ENCODE measurements at regions not wholly inside any gene's neighbourhood (a gene's known extent, or its start where the extent isn't known, plus 50 kb on each side); places are given as distances from the start of the nearest gene placed in this dataset.

- TF ChIP-seq CTCF (IDR thresholded peaks at IDR 0.05; ENCODE audit: poor library complexity, severe bottlenecking) = no peak
- H3K4me1 ChIP-seq (ENCODE audit: insufficient read depth, poor library complexity, severe bottlenecking) = no peaks in the 10 kb centered on the region
- no peaks in the 10 kb centered on the region for H3K36me3 ChIP-seq (ENCODE audit: low read depth)
- H3K9me3 ChIP-seq (ENCODE audit: severe bottlenecking) = no peaks in the 10 kb centered on the region
- no peak overlapping the region for H3K4me3 ChIP-seq (ENCODE audit: severe bottlenecking)
- ATAC-seq (ENCODE audit: low read depth) (no peak), DNase-seq (ENCODE audit: low spot score) (no peak)
- H3K27ac ChIP-seq (ENCODE audit: poor library complexity, severe bottlenecking) = no peak overlapping the region
- H3K27me3 ChIP-seq (ENCODE audit: insufficient read depth, poor library complexity, severe bottlenecking) = peaks cover 17% of the 10 kb centered on the region
These were observed 147.8 kb downstream of the SHOX2 start for GRCh38 chr3:157958457-157958856.

GRCh38 chr3:157956850-157957249, 149.4 kb downstream of the SHOX2 start:
- Histone ChIP-seq H3K36me3 (ENCODE audit: low read depth) (no peaks in the 10 kb centered on the region), H3K4me3 (ENCODE audit: severe bottlenecking) (no peak overlapping the region), H3K9me3 (ENCODE audit: severe bottlenecking) (no peaks in the 10 kb centered on the region), H3K27me3 (ENCODE audit: insufficient read depth, poor library complexity, severe bottlenecking) (peaks cover 17% of the 10 kb centered on the region), H3K4me1 (ENCODE audit: insufficient read depth, poor library complexity, severe bottlenecking) (no peaks in the 10 kb centered on the region), H3K27ac (ENCODE audit: poor library complexity, severe bottlenecking) (no peak overlapping the region)
- TF ChIP-seq CTCF (IDR thresholded peaks at IDR 0.05; ENCODE audit: poor library complexity, severe bottlenecking) = no peak
- ATAC-seq (ENCODE audit: low read depth) = no peak
- no peak for DNase-seq (ENCODE audit: low spot score)

- Histone ChIP-seq H3K36me3 (ENCODE audit: low read depth) (no peaks in the 10 kb centered on the region), H3K27ac (ENCODE audit: poor library complexity, severe bottlenecking) (no peak overlapping the region), H3K4me3 (ENCODE audit: severe bottlenecking) (no peak overlapping the region), H3K4me1 (ENCODE audit: insufficient read depth, poor library complexity, severe bottlenecking) (no peaks in the 10 kb centered on the region), H3K27me3 (ENCODE audit: insufficient read depth, poor library complexity, severe bottlenecking) (peaks cover 17% of the 10 kb centered on the region), H3K9me3 (ENCODE audit: severe bottlenecking) (no peaks in the 10 kb centered on the region)
- DNase-seq (ENCODE audit: low spot score) = no peak
- ATAC-seq (ENCODE audit: low read depth) = no peak
- no peak for TF ChIP-seq CTCF (IDR thresholded peaks at IDR 0.05; ENCODE audit: poor library complexity, severe bottlenecking)
These were observed 150.0 kb downstream of the SHOX2 start for GRCh38 chr3:157956176-157956575.

GRCh38 chr3:157953565-157953964, 152.7 kb downstream of the SHOX2 start:
- Histone ChIP-seq H3K27me3 (ENCODE audit: insufficient read depth, poor library complexity, severe bottlenecking) (peaks cover 8% of the 10 kb centered on the region), H3K27ac (ENCODE audit: poor library complexity, severe bottlenecking) (no peak overlapping the region), H3K9me3 (ENCODE audit: severe bottlenecking) (no peaks in the 10 kb centered on the region), H3K4me1 (ENCODE audit: insufficient read depth, poor library complexity, severe bottlenecking) (no peaks in the 10 kb centered on the region), H3K36me3 (ENCODE audit: low read depth) (no peaks in the 10 kb centered on the region), H3K4me3 (ENCODE audit: severe bottlenecking) (no peak overlapping the region)
- ATAC-seq (ENCODE audit: low read depth) (no peak), DNase-seq (ENCODE audit: low spot score) (no peak)
- no peak for TF ChIP-seq CTCF (IDR thresholded peaks at IDR 0.05; ENCODE audit: poor library complexity, severe bottlenecking)

- Histone ChIP-seq H3K4me1 (ENCODE audit: insufficient read depth, poor library complexity, severe bottlenecking) (no peaks in the 10 kb centered on the region), H3K9me3 (ENCODE audit: severe bottlenecking) (no peaks in the 10 kb centered on the region), H3K36me3 (ENCODE audit: low read depth) (no peaks in the 10 kb centered on the region), H3K27me3 (ENCODE audit: insufficient read depth, poor library complexity, severe bottlenecking) (no peaks in the 10 kb centered on the region), H3K4me3 (ENCODE audit: severe bottlenecking) (no peak overlapping the region), H3K27ac (ENCODE audit: poor library complexity, severe bottlenecking) (no peak overlapping the region)
- ATAC-seq (ENCODE audit: low read depth) (no peak), DNase-seq (ENCODE audit: low spot score) (no peak)
- no peak for TF ChIP-seq CTCF (IDR thresholded peaks at IDR 0.05; ENCODE audit: poor library complexity, severe bottlenecking)
These were observed 157.4 kb downstream of the SHOX2 start for GRCh38 chr3:157948605-157949383.

Measured in RWPE2 (cell line).